Osteocyte (in vitro differentiated cells): ENCODE measurements at regions not wholly inside any gene's neighbourhood (a gene's known extent, or its start where the extent isn't known, plus 50 kb on each side); places are given as distances from the start of the nearest gene placed in this dataset.

Source experiments
- DNase-seq: peaks from one replicate; pipeline ENCODE4 v3.0.0; 2021; ENCODE audit warnings: mixed read lengths; ENCODE audit not compliant: unreplicated experiment; ENCODE audit errors: extremely low spot score
- H3K27ac Mint-ChIP-seq: one replicate; pipeline ENCODE4 v1.8.0; 2021; ENCODE audit warnings: mild to moderate bottlenecking, mixed read lengths; ENCODE audit not compliant: unreplicated experiment
- H3K27me3 Mint-ChIP-seq: one replicate; pipeline ENCODE4 v1.8.0; 2021; ENCODE audit warnings: mixed read lengths; ENCODE audit not compliant: unreplicated experiment
- H3K36me3 Mint-ChIP-seq: one replicate; pipeline ENCODE4 v1.8.0; 2021; ENCODE audit warnings: mixed read lengths; ENCODE audit not compliant: unreplicated experiment
- H3K4me1 Mint-ChIP-seq: one replicate; pipeline ENCODE4 v1.8.0; 2021; ENCODE audit warnings: mixed read lengths; ENCODE audit not compliant: unreplicated experiment
- H3K4me3 Mint-ChIP-seq: one replicate; pipeline ENCODE4 v1.8.0; 2021; ENCODE audit warnings: mild to moderate bottlenecking, moderate library complexity, mixed read lengths; ENCODE audit not compliant: unreplicated experiment
- H3K9me3 Mint-ChIP-seq: one replicate; pipeline ENCODE4 v1.8.0; 2021; ENCODE audit warnings: mixed read lengths; ENCODE audit not compliant: unreplicated experiment
- CTCF ChIP-seq: fragments of 200-600 bp; sonication (generic); IDR thresholded peaks from 2 replicates; pipeline ENCODE4 v1.5.0; 2021; ENCODE audit warnings: antibody characterized with exemption, mild to moderate bottlenecking, moderate library complexity

DNA sequence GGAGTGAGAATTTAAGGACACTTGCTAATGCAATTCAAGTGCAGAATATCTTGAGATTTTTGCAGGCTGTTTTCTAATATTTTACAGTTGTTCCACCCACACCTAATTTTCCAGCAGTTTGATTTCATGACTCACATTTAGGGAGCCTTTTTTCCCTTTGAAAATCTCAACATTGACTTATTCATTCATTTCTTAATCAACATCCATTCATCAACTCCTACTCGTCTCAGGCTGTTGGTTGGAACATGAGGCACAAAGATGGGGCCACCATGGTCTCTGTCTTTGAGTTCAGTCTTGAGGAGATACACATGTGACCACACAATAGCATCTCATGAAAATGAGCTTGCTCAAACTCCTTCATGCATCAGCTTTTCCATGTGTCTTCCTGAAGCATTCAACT lies 135.6 kb downstream of the UNC5CL start:
- peaks cover 2% of the 10 kb centered on the region for H3K4me1 Mint-ChIP-seq
- no peaks in the 10 kb centered on the region for H3K9me3 Mint-ChIP-seq
- no peak overlapping the region for H3K27ac Mint-ChIP-seq
- no peak for TF ChIP-seq CTCF
- no peak for DNase-seq
- H3K27me3 Mint-ChIP-seq, result peaks cover 25% of the 10 kb centered on the region
- H3K36me3 Mint-ChIP-seq, result no peaks in the 10 kb centered on the region
- H3K4me3 Mint-ChIP-seq, result no peak overlapping the region

- Mint-ChIP-seq H3K36me3 (no peaks in the 10 kb centered on the region), H3K4me1 (no peaks in the 10 kb centered on the region), H3K27ac (no peak overlapping the region), H3K27me3 (peaks cover 26% of the 10 kb centered on the region), H3K4me3 (no peak overlapping the region), H3K9me3 (no peaks in the 10 kb centered on the region)
- no peak for TF ChIP-seq CTCF
- no peak for DNase-seq
These were observed 137.5 kb downstream of the UNC5CL start for GRCh38 chr6:40901322-40902055.

GRCh38 chr6:40900791-40901190 lies 138.2 kb downstream of the UNC5CL start:
- Mint-ChIP-seq H3K36me3 (no peaks in the 10 kb centered on the region), H3K27me3 (peaks cover 26% of the 10 kb centered on the region), H3K27ac (no peak overlapping the region), H3K9me3 (no peaks in the 10 kb centered on the region), H3K4me1 (no peaks in the 10 kb centered on the region), H3K4me3 (no peak overlapping the region)
- no peak for DNase-seq
- TF ChIP-seq CTCF, result no peak

DNA sequence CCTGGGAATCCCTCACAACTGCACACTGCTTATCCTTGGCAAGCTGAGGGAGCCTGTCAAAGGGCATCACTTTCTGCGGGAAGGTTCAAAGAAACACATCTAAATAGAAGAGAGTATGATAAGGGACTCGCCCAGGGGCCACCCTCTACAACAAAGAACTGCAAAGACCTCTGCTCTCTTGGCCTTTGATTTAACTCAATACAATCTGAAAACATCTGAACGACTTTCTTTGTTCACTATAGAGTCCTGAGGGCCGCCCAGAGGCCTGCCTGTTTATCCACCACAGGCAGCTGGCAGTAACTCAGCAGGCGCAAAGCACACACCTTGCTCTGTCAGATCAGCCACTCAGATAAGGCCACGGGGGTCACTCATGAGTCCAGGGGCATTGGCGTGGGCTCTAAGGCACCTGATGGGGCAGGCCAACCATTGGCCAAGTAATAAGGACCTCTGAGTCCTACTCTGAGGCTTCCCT lies 139.3 kb downstream of the UNC5CL start:
- DNase-seq, result no peak
- H3K4me3 Mint-ChIP-seq, result no peak overlapping the region
- H3K36me3 Mint-ChIP-seq, result no peaks in the 10 kb centered on the region
- H3K27ac Mint-ChIP-seq, result no peak overlapping the region
- H3K9me3 Mint-ChIP-seq, result no peaks in the 10 kb centered on the region
- peaks cover 19% of the 10 kb centered on the region for H3K27me3 Mint-ChIP-seq
- peaks cover 2% of the 10 kb centered on the region for H3K4me1 Mint-ChIP-seq
- no peak for TF ChIP-seq CTCF

- no peak for TF ChIP-seq CTCF
- Mint-ChIP-seq H3K27me3 (peaks cover 22% of the 10 kb centered on the region), H3K4me1 (peaks cover 2% of the 10 kb centered on the region), H3K27ac (no peak overlapping the region), H3K9me3 (no peaks in the 10 kb centered on the region), H3K4me3 (no peak overlapping the region), H3K36me3 (no peaks in the 10 kb centered on the region)
- no peak for DNase-seq
These were observed 140.9 kb downstream of the UNC5CL start for GRCh38 chr6:40898073-40898472.
